Activated T-cell treated with anti-CD3 and anti-CD28 coated beads, Interleukin-2, amount 50 U/mL, for 4 hours (primary cell): ENCODE measurements at regions not wholly inside any gene's neighbourhood (a gene's known extent, or its start where the extent isn't known, plus 50 kb on each side); places are given as distances from the start of the nearest gene placed in this dataset.

Experiments used
- ATAC-seq, 2 donors: fragments of 200-7000 bp; cut with Tn5 transposase; one replicate each; pipeline ENCODE4 v1.10.0; 2021
- DNase-seq: peaks from one replicate; pipeline ENCODE4 v3.0.0-alpha.2; 2020
- H3K27me3 Mint-ChIP-seq: one replicate; pipeline ENCODE4 v1.8.0; 2021; ENCODE audit warnings: low read depth, mixed read lengths
- H3K36me3 Mint-ChIP-seq: one replicate; pipeline ENCODE4 v1.8.0; 2022; ENCODE audit warnings: mixed read lengths; ENCODE audit not compliant: insufficient read depth
- H3K4me1 Mint-ChIP-seq: one replicate; pipeline ENCODE4 v1.8.0; 2021; ENCODE audit warnings: low read depth, mixed read lengths
- H3K4me3 Mint-ChIP-seq: one replicate; pipeline ENCODE4 v1.8.0; 2021; ENCODE audit warnings: mild to moderate bottlenecking, moderate library complexity, mixed read lengths
- H3K9me3 Mint-ChIP-seq: one replicate; pipeline ENCODE4 v1.8.0; 2021; ENCODE audit warnings: mixed read lengths

DNA sequence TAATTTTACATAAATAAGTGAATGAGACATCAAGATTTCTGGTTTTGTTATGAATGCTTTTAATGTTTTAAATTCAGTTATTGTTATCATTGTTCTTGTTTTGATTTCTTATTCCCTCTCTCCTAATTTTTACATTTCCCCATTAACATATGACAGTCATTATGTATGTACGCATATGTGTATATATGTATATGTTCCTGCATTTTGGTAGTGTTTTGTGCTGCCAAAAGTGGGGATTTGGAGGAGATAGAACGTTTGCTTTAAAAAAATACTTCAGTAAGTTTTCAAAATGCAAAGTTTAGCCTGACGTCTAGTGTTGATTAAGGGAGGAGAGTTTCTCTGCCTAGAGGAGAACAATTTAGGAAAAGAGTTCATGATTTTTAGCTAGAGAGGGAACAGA lies 385.2 kb downstream of the EPHA4 start:
- ATAC-seq (no peak), DNase-seq (no peak)
- Mint-ChIP-seq H3K4me3 (no peak overlapping the region), H3K27me3 (peaks cover 6% of the 10 kb centered on the region), H3K36me3 (no peaks in the 10 kb centered on the region), H3K4me1 (no peaks in the 10 kb centered on the region), H3K9me3 (no peaks in the 10 kb centered on the region)

DNA sequence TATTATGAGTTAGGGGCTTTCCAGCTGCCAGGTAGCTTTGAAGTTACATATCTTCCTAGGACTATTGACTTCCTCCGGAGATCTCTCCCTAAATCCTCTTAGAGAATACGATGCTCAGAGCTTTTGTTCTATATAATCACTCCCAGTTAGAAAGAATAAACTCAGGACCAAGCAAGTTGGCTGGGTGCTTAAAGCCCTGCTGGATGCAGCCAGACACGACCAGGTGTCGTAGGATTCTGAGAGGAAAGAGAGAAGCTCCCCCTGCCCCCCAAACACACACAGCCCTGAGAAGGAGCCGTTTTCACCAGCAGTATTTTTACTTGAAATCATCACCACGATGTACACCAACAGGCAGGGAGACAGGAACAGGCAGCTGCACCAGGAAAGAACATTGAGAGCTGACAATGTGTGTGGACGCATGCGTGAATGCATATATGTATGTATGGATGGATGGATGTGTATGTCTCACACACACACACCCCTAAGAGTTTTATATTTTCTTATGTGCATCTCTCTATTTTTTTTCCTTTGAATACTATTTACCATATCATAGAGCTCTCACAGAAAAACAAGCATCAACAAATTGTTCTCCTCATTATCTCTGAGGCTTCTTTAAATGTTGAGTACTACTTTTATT lies 382.6 kb downstream of the EPHA4 start:
- H3K27me3 Mint-ChIP-seq, result peaks cover 6% of the 10 kb centered on the region
- ATAC-seq (no peak), DNase-seq (no peak)
- H3K36me3 Mint-ChIP-seq, result no peaks in the 10 kb centered on the region
- H3K4me3 Mint-ChIP-seq, result no peak overlapping the region
- H3K4me1 Mint-ChIP-seq, result no peaks in the 10 kb centered on the region
- no peaks in the 10 kb centered on the region for H3K9me3 Mint-ChIP-seq

DNA sequence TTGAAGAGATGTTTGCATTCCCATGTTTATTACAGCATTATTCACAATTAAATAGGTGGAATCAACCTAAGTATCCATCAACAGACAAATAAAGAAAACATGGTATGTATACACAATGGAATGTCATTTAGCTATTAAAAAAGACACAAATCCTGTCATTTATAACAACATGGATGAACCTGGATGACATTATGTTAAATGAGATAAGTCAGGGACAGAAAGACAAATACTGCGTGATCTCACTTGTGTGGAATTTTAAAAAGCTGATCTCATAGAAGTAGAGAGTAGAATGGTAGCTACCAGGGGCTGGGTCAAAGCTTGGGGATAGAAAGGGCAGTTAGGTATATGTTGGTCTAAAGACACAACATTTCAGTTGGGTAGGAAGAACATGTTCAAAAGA lies 376.3 kb downstream of the EPHA4 start:
- ATAC-seq (no peak), DNase-seq (no peak)
- no peaks in the 10 kb centered on the region for H3K36me3 Mint-ChIP-seq
- no peak overlapping the region for H3K4me3 Mint-ChIP-seq
- H3K9me3 Mint-ChIP-seq, result no peaks in the 10 kb centered on the region
- H3K4me1 Mint-ChIP-seq, result no peaks in the 10 kb centered on the region
- no peaks in the 10 kb centered on the region for H3K27me3 Mint-ChIP-seq

DNA sequence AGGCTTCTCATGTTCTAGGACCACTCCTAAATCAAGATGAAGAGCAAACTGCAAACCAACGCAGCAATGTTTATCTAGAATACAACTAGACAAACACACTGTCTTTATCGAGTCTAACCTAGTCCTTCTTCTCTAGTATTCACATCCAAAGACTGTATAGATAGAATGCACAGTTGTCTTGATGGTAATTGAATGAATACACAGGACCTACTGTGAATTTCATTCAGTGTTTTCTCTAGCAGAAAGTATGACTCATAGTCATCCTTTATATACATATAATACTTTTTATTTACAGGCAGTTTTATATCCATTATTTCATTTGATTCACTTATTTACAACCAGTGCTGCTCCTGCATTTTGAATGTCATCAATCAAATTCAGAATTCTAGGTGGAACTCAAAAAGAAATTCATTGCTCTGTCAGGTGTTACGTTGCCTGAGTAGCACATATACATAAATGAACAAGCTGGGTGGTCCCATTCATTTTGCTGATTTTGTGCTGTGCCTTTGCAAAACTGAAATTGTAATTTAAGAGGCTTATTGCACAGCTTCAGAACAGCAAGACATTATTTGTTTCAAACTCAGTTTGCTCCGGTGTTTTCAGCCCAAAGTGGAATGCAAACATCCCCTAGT lies 374.8 kb downstream of the EPHA4 start:
- Mint-ChIP-seq H3K9me3 (no peaks in the 10 kb centered on the region), H3K36me3 (no peaks in the 10 kb centered on the region), H3K4me3 (no peak overlapping the region), H3K27me3 (no peaks in the 10 kb centered on the region), H3K4me1 (no peaks in the 10 kb centered on the region)
- ATAC-seq, result no peak
- no peak for DNase-seq

DNA sequence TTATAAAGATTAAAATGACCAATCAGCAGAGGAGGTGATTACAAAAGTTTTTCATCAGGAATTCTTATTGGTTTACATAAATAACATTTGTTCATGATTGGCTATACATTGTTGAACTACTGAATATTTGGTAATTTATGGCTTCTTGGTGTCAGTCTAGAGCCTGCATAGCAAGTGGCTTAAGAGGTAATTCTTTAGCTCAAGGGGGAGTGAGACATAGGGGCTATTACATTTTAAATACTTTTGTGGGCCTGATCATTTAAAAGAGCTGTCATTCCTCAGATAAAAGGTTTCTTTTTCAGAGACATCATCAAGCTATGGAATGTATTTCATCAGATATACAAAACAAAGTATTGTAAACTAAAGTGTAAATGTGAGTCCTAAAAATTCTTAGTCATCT lies 373.8 kb downstream of the EPHA4 start:
- no peak for DNase-seq
- no peaks in the 10 kb centered on the region for H3K27me3 Mint-ChIP-seq
- H3K36me3 Mint-ChIP-seq, result no peaks in the 10 kb centered on the region
- H3K4me1 Mint-ChIP-seq, result no peaks in the 10 kb centered on the region
- no peaks in the 10 kb centered on the region for H3K9me3 Mint-ChIP-seq
- no peak for ATAC-seq
- no peak overlapping the region for H3K4me3 Mint-ChIP-seq

DNA sequence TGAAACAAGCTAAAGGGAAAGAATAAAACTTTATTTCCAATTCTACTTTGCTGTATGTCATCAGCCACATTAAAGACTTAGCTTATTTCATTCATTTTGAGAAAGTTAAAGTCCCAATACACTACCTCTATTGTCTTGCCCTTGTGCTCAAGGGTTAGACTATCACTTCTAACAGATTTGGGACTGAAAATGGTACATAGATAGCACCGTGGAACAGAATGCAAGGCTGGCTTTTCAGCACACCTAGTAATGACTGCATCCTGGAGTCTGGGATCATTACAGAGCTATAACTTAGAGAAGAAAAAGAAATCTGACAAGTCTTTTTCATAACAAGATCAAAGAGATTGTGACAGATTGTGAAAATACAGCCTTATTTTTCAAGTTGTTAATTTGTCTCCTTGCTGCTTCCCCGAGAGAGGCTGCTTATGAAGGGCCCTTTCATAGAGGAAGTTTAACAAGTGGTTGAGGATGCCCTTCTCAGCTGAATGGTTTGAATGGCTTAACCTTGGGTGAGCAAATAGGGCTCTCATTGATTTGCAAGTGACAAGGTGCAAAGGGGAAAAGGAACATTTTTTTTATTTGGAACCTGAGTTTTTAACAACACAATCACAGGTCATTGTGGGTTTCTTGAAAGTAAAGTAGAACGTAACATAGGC lies 371.8 kb downstream of the EPHA4 start:
- ATAC-seq (no peak), DNase-seq (no peak)
- no peaks in the 10 kb centered on the region for H3K36me3 Mint-ChIP-seq
- H3K4me1 Mint-ChIP-seq, result no peaks in the 10 kb centered on the region
- H3K4me3 Mint-ChIP-seq, result no peak overlapping the region
- no peaks in the 10 kb centered on the region for H3K9me3 Mint-ChIP-seq
- H3K27me3 Mint-ChIP-seq, result no peaks in the 10 kb centered on the region

DNA sequence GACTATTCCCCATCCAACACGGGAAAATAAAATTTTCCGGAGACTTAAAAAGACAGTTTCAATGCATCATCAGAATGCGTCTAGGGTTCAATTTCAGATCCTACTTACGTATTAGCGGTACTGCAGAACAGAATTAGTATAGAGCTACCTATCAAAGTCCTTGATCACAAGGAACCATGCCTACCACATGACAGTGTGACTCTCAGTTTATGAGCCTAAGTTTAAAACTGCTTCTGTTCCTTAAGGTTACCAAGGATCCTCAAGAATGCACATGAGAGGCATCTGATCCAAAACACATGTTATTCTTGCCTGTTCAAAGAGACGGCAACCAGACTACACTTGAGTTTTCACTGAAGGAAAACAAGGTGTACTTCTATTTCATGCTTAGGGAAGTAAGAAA lies 369.7 kb downstream of the EPHA4 start:
- ATAC-seq, result no peak
- DNase-seq, result no peak
- Mint-ChIP-seq H3K27me3 (no peaks in the 10 kb centered on the region), H3K4me3 (no peak overlapping the region), H3K36me3 (no peaks in the 10 kb centered on the region), H3K4me1 (no peaks in the 10 kb centered on the region), H3K9me3 (no peaks in the 10 kb centered on the region)

DNA sequence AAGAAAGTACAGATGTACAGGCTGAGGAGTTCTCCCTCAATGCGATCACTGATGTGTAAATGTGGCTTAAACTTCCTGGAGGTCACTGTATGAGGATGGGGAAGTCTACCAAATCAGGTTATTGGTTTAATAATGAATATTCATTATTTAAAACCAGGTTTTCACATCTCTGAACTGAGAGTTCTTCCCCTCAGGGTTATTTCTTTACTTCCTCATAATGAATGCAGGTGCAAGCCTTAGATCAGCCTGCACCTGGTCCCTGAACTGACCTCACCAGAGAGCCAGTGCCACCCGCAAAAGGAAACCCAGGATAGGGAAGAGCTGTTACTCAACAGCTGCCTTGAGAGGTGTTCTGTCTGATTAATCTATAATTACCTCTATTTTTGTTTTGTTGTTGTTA lies 369.0 kb downstream of the EPHA4 start:
- no peak for ATAC-seq

DNA sequence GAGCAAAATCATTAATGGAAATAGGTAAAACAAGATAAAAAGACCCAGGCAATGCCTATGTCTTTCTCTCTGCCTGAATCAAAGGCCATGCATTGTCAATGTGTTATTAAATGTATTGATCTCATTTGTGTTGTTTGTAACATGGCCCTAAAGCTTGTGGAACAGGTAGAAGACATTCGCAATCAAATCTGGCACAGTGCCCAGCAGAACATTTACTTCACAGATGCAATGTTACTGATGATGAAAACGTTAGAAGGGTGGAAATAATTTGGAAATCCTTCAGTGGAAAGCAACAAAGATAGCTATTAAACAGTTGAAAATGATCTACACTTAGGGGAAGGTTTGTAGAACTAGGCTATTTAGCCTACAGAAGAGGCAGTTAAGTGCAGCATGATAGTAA lies 368.2 kb downstream of the EPHA4 start:
- H3K9me3 Mint-ChIP-seq, result no peaks in the 10 kb centered on the region
- no peaks in the 10 kb centered on the region for H3K36me3 Mint-ChIP-seq
- no peaks in the 10 kb centered on the region for H3K27me3 Mint-ChIP-seq
- no peaks in the 10 kb centered on the region for H3K4me1 Mint-ChIP-seq
- H3K4me3 Mint-ChIP-seq, result no peak overlapping the region
- ATAC-seq (no peak), DNase-seq (no peak)

More for the DNA sequence above, 369.0 kb downstream of the EPHA4 start:
- Mint-ChIP-seq H3K4me1 (no peaks in the 10 kb centered on the region), H3K36me3 (no peaks in the 10 kb centered on the region), H3K9me3 (no peaks in the 10 kb centered on the region), H3K4me3 (no peak overlapping the region), H3K27me3 (no peaks in the 10 kb centered on the region)
- no peak for DNase-seq

DNA sequence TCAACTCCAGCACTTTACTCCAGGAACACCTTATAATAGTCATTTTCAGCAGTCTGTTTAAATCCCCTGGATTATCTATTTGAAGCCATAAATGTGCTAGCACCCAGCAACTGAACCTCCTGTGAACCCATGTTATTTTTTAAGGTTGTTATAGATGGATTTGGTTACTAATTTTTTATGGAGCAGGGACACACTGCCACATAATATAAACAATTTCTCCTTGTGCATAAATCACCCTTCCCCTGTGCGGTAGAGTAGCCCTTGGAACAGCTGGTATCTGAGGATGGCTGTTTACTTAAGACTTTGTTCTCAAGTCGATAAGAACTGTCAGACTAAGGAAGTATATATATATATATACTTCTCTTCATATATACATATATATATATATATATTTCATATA lies 367.4 kb downstream of the EPHA4 start:
- Mint-ChIP-seq H3K4me1 (no peaks in the 10 kb centered on the region), H3K9me3 (no peaks in the 10 kb centered on the region), H3K4me3 (no peak overlapping the region), H3K27me3 (no peaks in the 10 kb centered on the region), H3K36me3 (no peaks in the 10 kb centered on the region)
- no peak for ATAC-seq
- no peak for DNase-seq

DNA sequence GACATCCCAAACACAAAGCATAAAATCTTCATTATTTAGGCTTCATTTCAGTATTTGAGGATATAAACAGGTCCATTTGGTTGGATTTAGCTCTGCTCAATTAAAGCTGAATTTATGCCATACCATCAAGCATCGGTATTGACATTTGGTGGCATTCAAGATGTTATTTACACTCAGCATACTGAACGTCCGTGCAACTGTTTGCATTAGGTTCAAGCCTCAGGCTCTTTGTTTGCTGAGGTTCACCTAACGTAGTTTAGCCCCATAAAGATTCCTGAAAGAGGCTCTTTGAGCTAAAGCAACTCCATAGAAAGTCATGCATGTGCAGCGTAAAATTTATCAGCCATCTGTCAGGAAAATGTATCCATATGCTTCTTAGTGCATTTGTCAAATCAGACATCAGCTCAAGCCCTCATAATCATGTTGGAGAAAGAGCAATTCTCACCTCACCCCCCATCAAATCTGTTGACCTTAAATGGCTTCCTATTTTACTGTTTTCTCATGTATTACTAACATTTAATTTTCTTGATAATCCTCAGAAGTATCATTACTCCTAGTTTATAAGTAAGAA lies 366.9 kb downstream of the EPHA4 start:
- ATAC-seq, result no peak
- Mint-ChIP-seq H3K9me3 (no peaks in the 10 kb centered on the region), H3K27me3 (no peaks in the 10 kb centered on the region), H3K4me3 (no peak overlapping the region), H3K4me1 (no peaks in the 10 kb centered on the region), H3K36me3 (no peaks in the 10 kb centered on the region)
- DNase-seq, result no peak

DNA sequence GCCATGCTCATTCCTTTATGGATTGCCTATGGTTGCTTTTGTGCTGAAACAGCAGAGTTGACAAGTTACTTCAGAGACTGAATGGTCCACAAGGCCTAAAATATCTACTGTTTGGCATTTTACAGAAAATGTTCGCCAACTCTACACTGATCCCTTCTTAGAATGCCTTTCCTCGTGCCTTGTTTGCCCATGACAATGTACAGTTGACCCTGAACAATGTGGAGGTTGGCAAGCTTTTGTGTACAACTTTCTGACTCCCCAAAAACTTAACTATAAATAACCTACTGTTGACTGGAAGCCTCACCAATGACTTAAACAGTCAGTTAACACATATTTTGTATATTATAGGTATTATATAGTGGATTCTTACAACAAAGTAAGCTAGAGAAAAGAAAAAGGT lies 361.4 kb downstream of the EPHA4 start:
- Mint-ChIP-seq H3K27me3 (no peaks in the 10 kb centered on the region), H3K4me3 (no peak overlapping the region), H3K9me3 (no peaks in the 10 kb centered on the region), H3K36me3 (no peaks in the 10 kb centered on the region), H3K4me1 (peaks cover 4% of the 10 kb centered on the region)
- DNase-seq (no peak), ATAC-seq (no peak)

DNA sequence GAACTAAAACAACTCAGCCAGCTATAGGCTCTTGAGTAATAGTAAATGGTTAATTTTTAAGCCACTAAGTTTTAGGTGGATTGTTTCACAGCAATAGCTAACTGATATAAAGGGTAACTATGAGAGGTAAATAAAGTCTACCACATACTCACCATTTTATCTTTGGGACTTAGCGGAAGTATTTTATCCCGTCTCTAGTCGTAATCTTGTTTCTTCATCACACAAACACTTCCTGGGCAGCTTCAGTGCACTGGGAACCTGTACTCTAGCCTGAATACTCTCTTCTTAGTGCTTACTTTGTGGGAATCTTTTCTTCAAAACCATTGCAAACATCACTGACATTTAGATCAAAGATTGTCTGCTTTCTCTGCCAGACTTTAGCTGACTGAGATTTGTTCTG lies 360.5 kb downstream of the EPHA4 start:
- Mint-ChIP-seq H3K27me3 (no peaks in the 10 kb centered on the region), H3K4me3 (no peak overlapping the region), H3K4me1 (peaks cover 4% of the 10 kb centered on the region), H3K9me3 (no peaks in the 10 kb centered on the region), H3K36me3 (no peaks in the 10 kb centered on the region)
- no peak for DNase-seq
- ATAC-seq, result no peak

DNA sequence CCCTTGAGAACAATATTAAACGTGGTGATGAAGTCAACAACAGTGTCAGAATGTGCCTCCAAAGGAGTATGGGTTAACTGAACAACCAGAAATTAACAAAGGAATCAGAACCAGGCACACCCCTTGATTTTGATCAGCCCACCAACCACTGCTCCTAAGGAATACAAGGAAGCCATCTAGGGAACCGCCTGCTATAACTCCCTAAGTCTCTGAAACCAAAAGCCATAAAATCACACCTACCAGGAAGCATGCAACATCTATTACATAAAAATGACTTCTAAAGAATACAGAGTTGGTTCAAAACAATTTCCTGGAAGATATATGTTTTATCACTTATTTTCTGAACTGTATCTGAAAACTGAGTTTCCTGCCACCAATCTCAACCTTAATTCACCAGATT lies 360.0 kb downstream of the EPHA4 start:
- DNase-seq, result no peak
- Mint-ChIP-seq H3K4me3 (no peak overlapping the region), H3K36me3 (no peaks in the 10 kb centered on the region), H3K27me3 (no peaks in the 10 kb centered on the region), H3K9me3 (no peaks in the 10 kb centered on the region), H3K4me1 (peaks cover 4% of the 10 kb centered on the region)
- ATAC-seq, result no peak

DNA sequence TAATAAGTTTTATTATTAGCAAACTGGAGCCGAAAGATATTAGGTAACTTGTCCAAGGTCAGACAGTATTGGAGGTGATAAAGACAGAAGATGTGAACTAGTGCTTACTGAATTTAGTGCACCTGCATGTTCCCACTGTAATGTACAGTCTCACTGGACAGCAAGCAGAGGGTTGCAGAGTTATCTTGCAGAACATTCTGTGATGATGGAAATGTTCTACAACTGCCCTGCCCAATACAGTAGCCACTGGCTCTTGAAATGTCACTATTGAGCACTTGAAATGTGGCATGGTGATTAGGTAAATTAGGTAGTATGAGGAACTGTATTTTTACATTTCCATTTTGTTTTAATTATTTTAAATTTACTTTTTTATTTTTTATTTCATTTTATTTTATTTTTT lies 356.6 kb downstream of the EPHA4 start:
- no peaks in the 10 kb centered on the region for H3K27me3 Mint-ChIP-seq
- no peak for DNase-seq
- ATAC-seq, result no peak
- H3K9me3 Mint-ChIP-seq, result no peaks in the 10 kb centered on the region
- H3K36me3 Mint-ChIP-seq, result no peaks in the 10 kb centered on the region
- H3K4me3 Mint-ChIP-seq, result no peak overlapping the region
- peaks cover 4% of the 10 kb centered on the region for H3K4me1 Mint-ChIP-seq
